ENCODE measurements at regions not wholly inside any gene's neighbourhood (a gene's known extent, or its start where the extent isn't known, plus 50 kb on each side); places are given as distances from the start of the nearest gene placed in this dataset.

GRCh38 chr14:51786227-51786626 is 74.2 kb upstream of the GNG2 start:
- no peak overlapping the region for H3K27ac ChIP-seq
- H3K27me3 ChIP-seq, result no peaks in the 10 kb centered on the region
- no peak for DNase-seq
- H3K4me3 ChIP-seq, result no peak overlapping the region
- intact Hi-C loops (cut with DNase I), result no loop called here
- TF ChIP-seq EP300 (IDR thresholded peaks at IDR 0.05) (no peak), POLR2A (IDR thresholded peaks at IDR 0.05) (no peak), CTCF (IDR thresholded peaks at IDR 0.05) (no peak)
- 88 to 95% (median 92%) methylated on average over 3 of the region's 3 CpGs for WGBS, 3 donors
- H3K9me3 ChIP-seq, result no peaks in the 10 kb centered on the region
- no peaks in the 10 kb centered on the region for H3K36me3 ChIP-seq
- no peaks in the 10 kb centered on the region for H3K4me1 ChIP-seq (ENCODE audit: insufficient read depth)

- intact Hi-C loops (cut with DNase I), result no loop called here
- Histone ChIP-seq H3K4me3 (no peak overlapping the region), H3K9me3 (no peaks in the 10 kb centered on the region), H3K4me1 (ENCODE audit: insufficient read depth) (no peaks in the 10 kb centered on the region), H3K27me3 (no peaks in the 10 kb centered on the region), H3K27ac (no peak overlapping the region), H3K36me3 (no peaks in the 10 kb centered on the region)
- no peak for DNase-seq
- WGBS, 3 donors, result 84 to 90% (median 89%) methylated on average over 4 of the region's 4 CpGs
- TF ChIP-seq CTCF (IDR thresholded peaks at IDR 0.05) (no peak), EP300 (IDR thresholded peaks at IDR 0.05) (no peak), POLR2A (IDR thresholded peaks at IDR 0.05) (no peak)
Measured at GRCh38 chr14:51787352-51787751, 73.1 kb upstream of the GNG2 start.

GRCh38 chr14:51789114-51789513 is 71.3 kb upstream of the GNG2 start:
- Histone ChIP-seq H3K4me3 (no peak overlapping the region), H3K27me3 (no peaks in the 10 kb centered on the region), H3K27ac (no peak overlapping the region), H3K9me3 (no peaks in the 10 kb centered on the region), H3K36me3 (no peaks in the 10 kb centered on the region), H3K4me1 (ENCODE audit: insufficient read depth) (no peaks in the 10 kb centered on the region)
- no peak for TF ChIP-seq EP300 (IDR thresholded peaks at IDR 0.05)
- no peak for TF ChIP-seq POLR2A (IDR thresholded peaks at IDR 0.05)
- no peak for TF ChIP-seq CTCF (IDR thresholded peaks at IDR 0.05)
- 57 to 93% (median 91%) methylated on average over 3 of the region's 3 CpGs for WGBS, 3 donors
- no peak for DNase-seq
- intact Hi-C loops (cut with DNase I), result no loop called here

- intact Hi-C loops (cut with DNase I), result no loop called here
- no peak for TF ChIP-seq CTCF (IDR thresholded peaks at IDR 0.05)
- no peak for TF ChIP-seq POLR2A (IDR thresholded peaks at IDR 0.05)
- no peak for TF ChIP-seq EP300 (IDR thresholded peaks at IDR 0.05)
Measured at GRCh38 chr14:51789596-51789995, 70.8 kb upstream of the GNG2 start.

GRCh38 chr14:51792809-51793208 is 67.6 kb upstream of the GNG2 start:
- Histone ChIP-seq H3K27me3 (no peaks in the 10 kb centered on the region), H3K9me3 (no peaks in the 10 kb centered on the region), H3K4me1 (ENCODE audit: insufficient read depth) (no peaks in the 10 kb centered on the region), H3K36me3 (no peaks in the 10 kb centered on the region), H3K4me3 (no peak overlapping the region), H3K27ac (no peak overlapping the region)
- no peak for DNase-seq
- intact Hi-C loops (cut with DNase I), result no loop called here
- WGBS, 3 donors, result 13 to 30% (median 17%) methylated on average over 2 of the region's 2 CpGs
- TF ChIP-seq EP300 (IDR thresholded peaks at IDR 0.05) (no peak), POLR2A (IDR thresholded peaks at IDR 0.05) (no peak), CTCF (IDR thresholded peaks at IDR 0.05) (no peak)

More at GRCh38 chr14:51789596-51789995, 70.8 kb upstream of the GNG2 start:
- no peak for DNase-seq
- H3K4me1 ChIP-seq (ENCODE audit: insufficient read depth), result no peaks in the 10 kb centered on the region
- H3K9me3 ChIP-seq, result no peaks in the 10 kb centered on the region
- H3K36me3 ChIP-seq, result no peaks in the 10 kb centered on the region
- H3K4me3 ChIP-seq, result no peak overlapping the region
- H3K27ac ChIP-seq, result no peak overlapping the region
- no peaks in the 10 kb centered on the region for H3K27me3 ChIP-seq
